B cell (primary cell): ENCODE measurements at regions not wholly inside any gene's neighbourhood (a gene's known extent, or its start where the extent isn't known, plus 50 kb on each side); places are given as distances from the start of the nearest gene placed in this dataset.

Experiments used
- ATAC-seq: fragments of 200-7000 bp; cut with Tn5 transposase; one replicate; pipeline ENCODE4 v1.10.0; 2021; ENCODE audit warnings: low read depth, mild to moderate bottlenecking, moderate number of reproducible peaks, moderate library complexity
- CTCF ChIA-PET: fragments of 350-600 bp; sonication (Branson Sonifier 250); formaldehyde crosslinking; loops from one replicate; lab custom pipeline; 2021; ENCODE audit warnings: antibody characterized with exemption, inconsistent platforms; lab: Charles Lee
- POLR2A ChIA-PET: fragments of 350-600 bp; sonication (Branson Sonifier 250); formaldehyde crosslinking; loops from one replicate; lab custom pipeline; 2021; ENCODE audit warnings: antibody characterized with exemption; lab: Charles Lee
- DNase-seq: peaks from one replicate; pipeline ENCODE4 v3.0.0; 2013
- H2AFZ ChIP-seq: 2 replicates; pipeline ENCODE4 v1.6.1; 2012; ENCODE audit warnings: mild to moderate bottlenecking, low read depth, low read length; ENCODE audit not compliant: insufficient read depth, poor library complexity, severe bottlenecking
- H3K27ac ChIP-seq, 2 donors: 1 replicate in 1 of 2; 2 replicates in 1 of 2; pipeline ENCODE4 v1.5.1; 2012 to 2013; ENCODE audit warnings: low read length in 2 of 2, mild to moderate bottlenecking in 2 of 2, moderate library complexity in 1 of 2
- H3K27me3 ChIP-seq, 4 experiments: fragments of 200-600 bp in 1 of 4; sonication (generic) in 1 of 4; replicated peaks in 1 of 4; 1 replicate in 2 of 4; 2 replicates in 2 of 4; pipeline versions ENCODE4 v1.6.1 to v1.7.0; 2013 to 2016; ENCODE audit warnings: low read length in 3 of 4, mild to moderate bottlenecking in 2 of 4, mixed read lengths in 1 of 4, moderate library complexity in 1 of 4; ENCODE audit not compliant: insufficient read depth in 4 of 4, control insufficient read depth in 3 of 4; ENCODE audit errors: control extremely low read depth in 1 of 4
- H3K36me3 ChIP-seq, 2 experiments: replicated peaks in 1 of 2; 1 replicate in 1 of 2; 2 replicates in 1 of 2; pipeline versions ENCODE4 v1.6.1 to v1.7.1; 2013; ENCODE audit warnings: low read length in 1 of 2; ENCODE audit not compliant: insufficient read depth in 2 of 2, control insufficient read depth in 1 of 2; ENCODE audit errors: control extremely low read depth in 1 of 2, extremely low read depth in 1 of 2
- H3K4me1 ChIP-seq, 2 donors: fragments of 200-600 bp in 1 of 2; sonication (generic) in 1 of 2; 1 replicate in 1 of 2; 2 replicates in 1 of 2; pipeline versions ENCODE4 v1.5.1 to v1.6.1; 2013 to 2017; ENCODE audit warnings: low read length in 2 of 2; ENCODE audit not compliant: control insufficient read depth in 2 of 2, insufficient read depth in 2 of 2
- H3K4me2 ChIP-seq: replicated peaks from 2 replicates; pipeline ENCODE3; 2012; ENCODE audit warnings: mild to moderate bottlenecking, low read depth, low read length; ENCODE audit not compliant: poor library complexity, severe bottlenecking
- H3K4me3 ChIP-seq, 5 experiments: fragments of 200-600 bp in 1 of 5; sonication (generic) in 1 of 5; 1 replicate in 3 of 5; 2 replicates in 2 of 5; pipeline versions ENCODE4 v1.5.1 to v1.7.0; 2011 to 2016; ENCODE audit warnings: low read length in 4 of 5, mild to moderate bottlenecking in 4 of 5, low read depth in 2 of 5, control low read depth in 1 of 5, moderate library complexity in 1 of 5; ENCODE audit not compliant: insufficient read depth in 1 of 5; ENCODE audit errors: control extremely low read depth in 1 of 5, extremely low read depth in 1 of 5
- H3K79me2 ChIP-seq: fragments of 200-600 bp; sonication (generic); one replicate; pipeline ENCODE4 v1.6.0; 2016; ENCODE audit warnings: low read length; ENCODE audit not compliant: control insufficient read depth, insufficient read depth
- H3K9ac ChIP-seq: fragments of 200-600 bp; sonication (generic); 2 replicates; pipeline ENCODE4 v1.6.1; 2017; ENCODE audit warnings: mild to moderate bottlenecking, low read length, moderate library complexity
- H3K9me3 ChIP-seq, 3 donors: one replicate each; pipeline versions ENCODE4 v1.6.1 to v1.7.1; 2013; ENCODE audit warnings: low read length in 2 of 3; ENCODE audit not compliant: control insufficient read depth in 2 of 3, insufficient read depth in 1 of 3; ENCODE audit errors: control extremely low read depth in 1 of 3
- H4K20me1 ChIP-seq: 2 replicates; pipeline ENCODE4 v1.6.0; 2012; ENCODE audit warnings: mild to moderate bottlenecking, low read length; ENCODE audit not compliant: insufficient read depth, control insufficient read depth, poor library complexity, severe bottlenecking
- H3K27ac Mint-ChIP-seq: one replicate; pipeline ENCODE4 v1.8.0; 2021; ENCODE audit warnings: mixed read lengths
- H3K27me3 Mint-ChIP-seq: one replicate; pipeline ENCODE4 v1.8.0; 2021; ENCODE audit warnings: mixed read lengths
- H3K4me1 Mint-ChIP-seq: one replicate; pipeline ENCODE4 v1.8.0; 2021; ENCODE audit warnings: mixed read lengths
- H3K4me3 Mint-ChIP-seq: one replicate; pipeline ENCODE4 v1.8.0; 2021; ENCODE audit warnings: mixed read lengths
- H3K9me3 Mint-ChIP-seq: one replicate; pipeline ENCODE4 v1.8.0; 2022; ENCODE audit warnings: mixed read lengths; ENCODE audit not compliant: insufficient read depth
- EZH2 ChIP-seq: IDR thresholded peaks from 2 replicates; pipeline ENCODE4 v1.6.1; 2012; ENCODE audit warnings: borderline replicate concordance, low read depth, mild to moderate bottlenecking, moderate library complexity, low read length; ENCODE audit not compliant: insufficient read depth, poor library complexity, severe bottlenecking
- WGBS: methylation state at CpG from one replicate; pipeline ENCODE4 v1.1.5; 2013; ENCODE audit warnings: missing lambda C conversion rate; ENCODE audit not compliant: insufficient coverage; 5-methylcytosine and 5-hydroxymethylcytosine counted together
- intact Hi-C: fragments of 100-400 bp; cut with micrococcal nuclease; formaldehyde crosslinking; loops from one replicate; pipeline ENCODE4 v1.10.0; 2022
- TF ChIP-seq, protein P1 (sequence below): fragments of 200-600 bp; IDR thresholded peaks from one replicate; pipeline ENCODE4 v1.8.0; 2022; ENCODE audit warnings: antibody characterized with exemption, mild to moderate bottlenecking

DNA sequence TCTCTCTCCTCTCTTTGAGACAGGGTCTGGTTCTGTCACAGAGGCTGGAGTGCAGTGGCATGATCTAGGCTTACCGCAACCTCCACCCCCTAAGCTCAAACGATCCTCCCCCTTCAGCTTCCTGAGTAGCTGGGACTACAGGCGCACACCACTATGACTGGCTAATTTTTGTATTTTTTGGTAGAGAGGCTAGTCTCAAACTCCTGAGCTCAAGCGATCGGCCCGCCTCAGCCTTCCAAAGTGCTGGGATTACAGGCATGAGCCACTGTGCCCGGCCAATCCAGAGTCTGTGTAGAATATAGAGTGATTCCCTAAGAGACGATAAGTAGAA lies 65.8 kb upstream of the RPH3AL start:
- H3K4me3 ChIP-seq: no peak overlapping the region
- no peak overlapping the region for H3K4me3 Mint-ChIP-seq

GRCh38 chr17:417691-418420 lies 65.2 kb upstream of the RPH3AL start:
- DNase-seq (no peak), ATAC-seq (no peak)
- Mint-ChIP-seq H3K27ac (no peak overlapping the region), H3K27me3 (peaks cover 23% of the 10 kb centered on the region), H3K4me3 (no peak overlapping the region), H3K4me1 (peaks cover 21% of the 10 kb centered on the region), H3K9me3 (no peaks in the 10 kb centered on the region)
- Histone ChIP-seq H3K27ac (no peak overlapping the region), H3K79me2 (no peaks in the 10 kb centered on the region), H2AFZ (no peak overlapping the region), H3K4me1 (peaks cover 0 to 20% of the 10 kb centered on the region in 2 donors), H3K4me3 (no peak overlapping the region), H3K4me2 (no peak overlapping the region), H3K36me3 (no peaks in the 10 kb centered on the region), H4K20me1 (no peaks in the 10 kb centered on the region), H3K9me3 (peaks cover 0 to 10% (median 0%) of the 10 kb centered on the region in 3 donors), H3K27me3 (peaks cover 0 to 47% (median 1%) of the 10 kb centered on the region in 4 experiments), H3K9ac (no peak overlapping the region)
- ChIA-PET POLR2A (no interaction called here), CTCF (interaction anchor here (2.6 kb wide), 1 partner anchor 282 kb away, joined by 5 read pairs; no protein-coding TSS in a partner anchor)
- intact Hi-C loops: no loop called here
- TF ChIP-seq, protein P1, sequence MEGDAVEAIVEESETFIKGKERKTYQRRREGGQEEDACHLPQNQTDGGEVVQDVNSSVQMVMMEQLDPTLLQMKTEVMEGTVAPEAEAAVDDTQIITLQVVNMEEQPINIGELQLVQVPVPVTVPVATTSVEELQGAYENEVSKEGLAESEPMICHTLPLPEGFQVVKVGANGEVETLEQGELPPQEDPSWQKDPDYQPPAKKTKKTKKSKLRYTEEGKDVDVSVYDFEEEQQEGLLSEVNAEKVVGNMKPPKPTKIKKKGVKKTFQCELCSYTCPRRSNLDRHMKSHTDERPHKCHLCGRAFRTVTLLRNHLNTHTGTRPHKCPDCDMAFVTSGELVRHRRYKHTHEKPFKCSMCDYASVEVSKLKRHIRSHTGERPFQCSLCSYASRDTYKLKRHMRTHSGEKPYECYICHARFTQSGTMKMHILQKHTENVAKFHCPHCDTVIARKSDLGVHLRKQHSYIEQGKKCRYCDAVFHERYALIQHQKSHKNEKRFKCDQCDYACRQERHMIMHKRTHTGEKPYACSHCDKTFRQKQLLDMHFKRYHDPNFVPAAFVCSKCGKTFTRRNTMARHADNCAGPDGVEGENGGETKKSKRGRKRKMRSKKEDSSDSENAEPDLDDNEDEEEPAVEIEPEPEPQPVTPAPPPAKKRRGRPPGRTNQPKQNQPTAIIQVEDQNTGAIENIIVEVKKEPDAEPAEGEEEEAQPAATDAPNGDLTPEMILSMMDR: no peak
- no peak for TF ChIP-seq EZH2
- 85% methylated on average over 14 of the region's 16 CpGs for WGBS

More for the DNA sequence above, 65.8 kb upstream of the RPH3AL start:
- POLR2A ChIA-PET: no interaction called here
- TF ChIP-seq EZH2: no peak
- TF ChIP-seq, protein P1: no peak
- Histone ChIP-seq H3K4me2 (no peak overlapping the region), H3K27me3 (peaks cover 0 to 44% (median 0%) of the 10 kb centered on the region in 4 experiments), H3K27ac (no peak overlapping the region), H3K4me1 (peaks cover 0 to 20% of the 10 kb centered on the region in 2 donors), H4K20me1 (no peaks in the 10 kb centered on the region), H3K79me2 (no peaks in the 10 kb centered on the region), H3K36me3 (no peaks in the 10 kb centered on the region), H3K9me3 (peaks cover 0 to 10% (median 0%) of the 10 kb centered on the region in 3 donors), H2AFZ (no peak overlapping the region), H3K9ac (no peak overlapping the region)
- Mint-ChIP-seq H3K4me1 (peaks cover 17% of the 10 kb centered on the region), H3K9me3 (no peaks in the 10 kb centered on the region), H3K27ac (no peak overlapping the region), H3K27me3 (peaks cover 21% of the 10 kb centered on the region)
- CTCF ChIA-PET: interaction anchor here (0.6 to 2.6 kb wide), 2 partner anchors 27 to 281 kb away, joined by 3 to 5 read pairs; no protein-coding TSS in a partner anchor
- intact Hi-C loops: no loop called here
- ATAC-seq: no peak
- no CpG with 5 or more reads among the region's 8 CpGs for WGBS
- DNase-seq: no peak
